OCI-LY1 (cell line): ENCODE measurements at regions not wholly inside any gene's neighbourhood (a gene's known extent, or its start where the extent isn't known, plus 50 kb on each side); places are given as distances from the start of the nearest gene placed in this dataset.

Source experiments
- H2AFZ ChIP-seq: fragments of 200-600 bp; sonication (generic), shearing (Covaris generic); 2 replicates; pipeline ENCODE4 v1.6.0; 2014; ENCODE audit warnings: antibody characterized with exemption, mild to moderate bottlenecking, low read length
- H3F3A ChIP-seq: fragments of 200-600 bp; sonication (generic), shearing (Covaris generic); 2 replicates; pipeline ENCODE4 v1.6.0; 2014; ENCODE audit warnings: mild to moderate bottlenecking, antibody characterized with exemption, low read length, moderate library complexity; ENCODE audit not compliant: insufficient read depth
- H3K27ac ChIP-seq: fragments of 200-600 bp; sonication (generic); 2 replicates; pipeline ENCODE4 v1.5.1; 2014; ENCODE audit warnings: low read length, mixed run types, mild to moderate bottlenecking, low read depth; ENCODE audit not compliant: poor library complexity, severe bottlenecking
- H3K27me3 ChIP-seq: fragments of 200-600 bp; sonication (generic); 2 replicates; pipeline ENCODE4 v1.6.0; 2014; ENCODE audit warnings: antibody characterized with exemption, mild to moderate bottlenecking, low read length, moderate library complexity; ENCODE audit not compliant: insufficient read depth
- H3K36me3 ChIP-seq: fragments of 200-600 bp; sonication (generic); 2 replicates; pipeline ENCODE4 v1.6.1; 2014; ENCODE audit warnings: mild to moderate bottlenecking, antibody characterized with exemption, low read length, moderate library complexity, mixed read lengths; ENCODE audit not compliant: insufficient read depth
- H3K4me1 ChIP-seq: fragments of 200-600 bp; sonication (generic); 2 replicates; pipeline ENCODE4 v1.5.1; 2014; ENCODE audit warnings: mild to moderate bottlenecking, low read length, moderate library complexity; ENCODE audit not compliant: insufficient read depth, severe bottlenecking
- H3K4me2 ChIP-seq: fragments of 200-600 bp; sonication (generic), shearing (Covaris generic); 2 replicates; pipeline ENCODE4 v1.6.1; 2014; ENCODE audit warnings: low read length
- H3K4me3 ChIP-seq: fragments of 200-600 bp; sonication (generic); 2 replicates; pipeline ENCODE4 v1.5.1; 2014; ENCODE audit warnings: low read length, low read depth, mild to moderate bottlenecking, mixed read lengths; ENCODE audit not compliant: poor library complexity, severe bottlenecking
- H3K79me2 ChIP-seq: fragments of 200-600 bp; shearing (Covaris generic); 2 replicates; pipeline ENCODE4 v1.6.1; 2016; ENCODE audit warnings: mixed run types, low read length, mixed read lengths; ENCODE audit not compliant: insufficient read depth
- H3K9ac ChIP-seq: fragments of 200-600 bp; sonication (generic), shearing (Covaris generic); 2 replicates; pipeline ENCODE4 v1.6.1; 2014; ENCODE audit warnings: mild to moderate bottlenecking, low read length, mixed read lengths
- H3K9me2 ChIP-seq: fragments of 200-600 bp; sonication (generic), shearing (Covaris generic); 2 replicates; pipeline ENCODE4 v1.6.1; 2014; ENCODE audit warnings: low read depth, mild to moderate bottlenecking, low read length, mixed read lengths
- H3K9me3 ChIP-seq: fragments of 200-600 bp; shearing (Covaris generic); 2 replicates; pipeline ENCODE4 v1.6.1; 2014; ENCODE audit warnings: low read length, mixed read lengths
- H4K20me1 ChIP-seq: fragments of 200-600 bp; sonication (generic), shearing (Covaris generic); 2 replicates; pipeline ENCODE4 v1.6.0; 2016; ENCODE audit warnings: mild to moderate bottlenecking, low read length; ENCODE audit not compliant: insufficient read depth
- EZH2 ChIP-seq: fragments of 200-600 bp; sonication (generic), shearing (Covaris generic); IDR thresholded peaks from 2 replicates; pipeline ENCODE4 v1.8.0; 2017; ENCODE audit warnings: borderline replicate concordance, mixed run types, mild to moderate bottlenecking, antibody characterized with exemption, low read length, moderate library complexity, mixed read lengths
- TF ChIP-seq, protein P1 (sequence below): fragments of 200-600 bp; sonication (generic), shearing (Covaris generic); IDR thresholded peaks from 2 replicates; pipeline ENCODE4 v1.5.1; 2017; ENCODE audit warnings: mild to moderate bottlenecking, antibody characterized with exemption, low read length, moderate library complexity, mixed read lengths

DNA sequence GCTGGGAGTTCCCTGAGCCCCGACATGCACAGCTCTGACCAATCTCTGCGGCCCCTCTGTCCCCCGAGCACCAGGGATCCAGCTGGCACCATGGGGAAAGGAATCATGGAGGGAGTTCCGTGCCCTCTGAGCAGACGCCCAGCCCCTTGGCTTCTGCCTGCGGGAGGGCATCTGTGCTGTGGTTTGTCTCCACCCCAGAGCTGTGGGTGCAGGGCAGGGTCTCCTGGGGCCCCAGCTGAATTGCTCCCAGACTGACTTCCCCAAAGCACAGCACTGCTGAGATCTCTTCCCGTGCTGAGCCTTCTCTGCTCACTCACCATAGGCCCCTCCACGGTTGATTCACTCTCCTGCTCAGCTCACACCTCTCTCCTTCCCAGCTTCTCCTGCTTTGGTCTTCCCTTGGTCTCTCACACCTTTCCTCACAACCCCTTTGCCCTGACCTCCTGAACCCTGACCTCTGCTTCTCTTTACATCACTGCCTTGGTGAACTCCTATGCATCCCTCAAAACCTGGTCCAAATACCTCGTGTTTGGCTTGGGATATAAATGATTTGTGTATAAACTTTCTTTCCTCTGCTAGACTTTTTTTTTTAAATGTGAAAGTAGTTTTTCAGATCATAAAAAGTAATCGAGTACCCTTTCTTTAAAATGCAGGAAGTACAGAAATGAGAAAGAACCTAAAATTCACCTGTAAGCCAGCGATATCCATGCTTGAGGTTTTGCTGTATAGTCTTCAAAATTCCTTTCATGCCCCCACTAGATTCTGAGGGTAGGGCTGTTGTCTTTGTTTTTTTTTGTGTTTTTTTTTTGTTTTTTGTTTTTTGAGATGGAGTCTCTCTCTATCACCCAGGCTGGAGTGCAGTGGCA lies 265.3 kb downstream of the SEC14L1 start:
- Histone ChIP-seq H3K9me2 (no peaks in the 10 kb centered on the region), H3K36me3 (no peaks in the 10 kb centered on the region), H3K4me2 (peak overlapping the region; percentile 55), H3K79me2 (no peaks in the 10 kb centered on the region), H3K4me3 (peak overlapping the region; percentile 52), H3K27me3 (no peaks in the 10 kb centered on the region), H3F3A (no peaks in the 10 kb centered on the region), H4K20me1 (no peaks in the 10 kb centered on the region), H2AFZ (no peak overlapping the region), H3K27ac (peak overlapping the region; percentile 87), H3K9ac (peak overlapping the region; percentile 55), H3K9me3 (no peaks in the 10 kb centered on the region), H3K4me1 (peaks cover 47% of the 10 kb centered on the region)
- TF ChIP-seq EZH2: no peak
- TF ChIP-seq, protein P1, sequence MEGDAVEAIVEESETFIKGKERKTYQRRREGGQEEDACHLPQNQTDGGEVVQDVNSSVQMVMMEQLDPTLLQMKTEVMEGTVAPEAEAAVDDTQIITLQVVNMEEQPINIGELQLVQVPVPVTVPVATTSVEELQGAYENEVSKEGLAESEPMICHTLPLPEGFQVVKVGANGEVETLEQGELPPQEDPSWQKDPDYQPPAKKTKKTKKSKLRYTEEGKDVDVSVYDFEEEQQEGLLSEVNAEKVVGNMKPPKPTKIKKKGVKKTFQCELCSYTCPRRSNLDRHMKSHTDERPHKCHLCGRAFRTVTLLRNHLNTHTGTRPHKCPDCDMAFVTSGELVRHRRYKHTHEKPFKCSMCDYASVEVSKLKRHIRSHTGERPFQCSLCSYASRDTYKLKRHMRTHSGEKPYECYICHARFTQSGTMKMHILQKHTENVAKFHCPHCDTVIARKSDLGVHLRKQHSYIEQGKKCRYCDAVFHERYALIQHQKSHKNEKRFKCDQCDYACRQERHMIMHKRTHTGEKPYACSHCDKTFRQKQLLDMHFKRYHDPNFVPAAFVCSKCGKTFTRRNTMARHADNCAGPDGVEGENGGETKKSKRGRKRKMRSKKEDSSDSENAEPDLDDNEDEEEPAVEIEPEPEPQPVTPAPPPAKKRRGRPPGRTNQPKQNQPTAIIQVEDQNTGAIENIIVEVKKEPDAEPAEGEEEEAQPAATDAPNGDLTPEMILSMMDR: no peak

DNA sequence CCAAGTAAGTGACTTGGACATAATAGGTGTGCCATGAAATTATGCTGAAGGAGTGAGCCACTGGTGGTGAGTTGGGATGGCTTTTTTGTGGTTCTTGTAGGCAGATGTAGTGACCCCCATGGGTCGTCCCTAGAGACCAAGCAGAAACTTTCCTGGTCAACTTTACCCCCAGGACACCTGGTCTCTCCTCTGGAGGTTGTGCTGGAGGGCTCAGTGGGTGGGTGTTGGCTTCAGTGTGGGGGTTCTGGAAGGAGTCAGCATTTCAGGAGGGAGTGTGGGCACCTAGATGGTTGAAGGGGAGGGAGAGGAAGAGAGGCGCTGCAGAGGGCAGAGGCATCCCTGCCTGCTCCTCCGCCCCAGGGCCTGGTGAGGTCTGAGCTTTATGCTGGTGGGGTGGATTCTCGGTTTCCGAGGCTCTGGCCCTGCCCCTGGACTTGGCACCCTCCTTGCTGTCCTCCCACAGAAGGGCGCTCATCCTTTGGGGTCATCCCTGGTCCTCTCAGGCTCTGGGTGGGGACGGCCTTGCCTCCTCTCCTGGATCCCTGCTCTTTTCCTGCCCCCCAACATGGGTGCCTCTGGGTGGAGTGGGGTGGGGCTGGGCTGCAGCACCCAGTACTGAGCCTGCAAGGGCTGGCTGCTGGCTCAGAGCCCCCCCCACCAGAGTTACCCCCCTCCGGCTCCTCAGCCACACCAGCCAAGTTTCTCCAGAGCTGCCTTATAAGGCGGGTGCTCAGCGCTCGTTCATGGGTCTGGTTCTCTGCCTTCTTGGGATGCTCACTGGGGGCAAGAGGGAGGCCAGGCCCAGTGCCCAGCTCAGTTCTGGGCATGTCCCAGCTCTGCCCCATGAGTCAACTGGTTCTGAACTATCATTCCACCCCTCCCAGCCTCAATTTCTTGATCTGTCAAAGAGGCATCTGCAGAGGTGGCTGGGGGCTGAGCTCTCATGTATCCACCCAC lies 266.8 kb downstream of the SEC14L1 start:
- Histone ChIP-seq H3K9ac (no peak overlapping the region), H3K4me3 (no peak overlapping the region), H3K79me2 (no peaks in the 10 kb centered on the region), H3K9me2 (no peaks in the 10 kb centered on the region), H3K27ac (no peak overlapping the region), H3F3A (no peaks in the 10 kb centered on the region), H3K36me3 (no peaks in the 10 kb centered on the region), H3K4me2 (no peak overlapping the region), H3K9me3 (no peaks in the 10 kb centered on the region), H2AFZ (no peak overlapping the region), H4K20me1 (no peaks in the 10 kb centered on the region), H3K27me3 (no peaks in the 10 kb centered on the region), H3K4me1 (peaks cover 46% of the 10 kb centered on the region)
- TF ChIP-seq EZH2: no peak
- TF ChIP-seq, protein P1: no peak

DNA sequence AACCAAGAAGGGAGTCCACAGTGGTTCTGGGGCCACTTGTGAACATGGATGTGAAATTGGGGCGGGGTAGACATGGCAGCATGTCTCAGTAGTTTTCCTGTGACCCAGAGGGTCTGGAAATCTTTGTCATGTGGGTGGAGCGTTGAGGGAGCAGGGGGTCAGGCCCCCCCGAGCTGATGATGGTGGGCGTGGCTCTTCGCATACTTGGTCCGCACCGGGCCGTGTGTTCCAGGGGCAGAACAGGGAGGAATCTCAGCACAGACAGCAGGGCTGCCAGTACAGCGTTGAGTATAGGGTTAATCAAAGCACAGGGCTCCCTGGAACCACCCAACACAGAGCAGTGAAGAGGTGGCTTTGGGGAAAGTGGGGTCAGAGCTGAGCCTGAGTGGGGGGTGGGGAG lies 267.5 kb downstream of the SEC14L1 start:
- Histone ChIP-seq H3K4me2 (no peak overlapping the region), H3K36me3 (no peaks in the 10 kb centered on the region), H3K4me3 (no peak overlapping the region), H3K4me1 (peaks cover 44% of the 10 kb centered on the region), H3F3A (no peaks in the 10 kb centered on the region), H3K27ac (no peak overlapping the region), H3K9me3 (no peaks in the 10 kb centered on the region), H2AFZ (no peak overlapping the region), H3K27me3 (no peaks in the 10 kb centered on the region), H3K9me2 (no peaks in the 10 kb centered on the region), H3K79me2 (no peaks in the 10 kb centered on the region), H4K20me1 (no peaks in the 10 kb centered on the region), H3K9ac (no peak overlapping the region)
- no peak for TF ChIP-seq EZH2
- TF ChIP-seq, protein P1: no peak
